Panc1 (cell line): ENCODE measurements at regions not wholly inside any gene's neighbourhood (a gene's known extent, or its start where the extent isn't known, plus 50 kb on each side); places are given as distances from the start of the nearest gene placed in this dataset.

Experiments used
- ATAC-seq: fragments of 200-7000 bp; cut with Tn5 transposase; 2 replicates; pipeline ENCODE4 v1.9.1; 2020; ENCODE audit warnings: mild to moderate bottlenecking, moderate library complexity
- BruUV-seq: library from RNA; stranded (reverse); fragments of 400-500 nt; replicated peaks from 2 replicates; lab custom pipeline; 2021; lab: Mats Ljungman, UMichigan
- CTCF ChIA-PET: fragments of 300-600 bp; sonication (Branson Sonifier 250); formaldehyde crosslinking; loops from one replicate; lab custom pipeline; 2022; ENCODE audit warnings: antibody characterized with exemption; lab: Charles Lee
- POLR2A ChIA-PET: fragments of 300-600 bp; sonication (Branson Sonifier 250); formaldehyde crosslinking; loops from one replicate; lab custom pipeline; 2022; ENCODE audit warnings: antibody characterized with exemption; lab: Charles Lee
- DNase-seq: peaks from one replicate; pipeline ENCODE4 v3.0.0-alpha.2; 2010; ENCODE audit warnings: low read depth, low spot score
- H3K27ac ChIP-seq: 2 replicates; pipeline ENCODE4 v1.5.1; 2011; ENCODE audit warnings: mild to moderate bottlenecking, low read length, inconsistent platforms
- H3K27me3 ChIP-seq: fragments of 200-500 bp; sonication (Bioruptor generic); 2 replicates; pipeline ENCODE4 v1.6.0; 2014; ENCODE audit warnings: low read length, inconsistent platforms; ENCODE audit not compliant: control insufficient read depth, insufficient read depth
- H3K36me3 ChIP-seq: fragments of 200-500 bp; sonication (Bioruptor generic); 2 replicates; pipeline ENCODE4 v1.5.1; 2014; ENCODE audit warnings: inconsistent platforms, mild to moderate bottlenecking, low read length, moderate library complexity; ENCODE audit not compliant: control insufficient read depth, insufficient read depth
- H3K4me1 ChIP-seq: 2 replicates; pipeline ENCODE4 v1.5.1; 2011; ENCODE audit warnings: inconsistent platforms, mild to moderate bottlenecking, low read length, moderate library complexity; ENCODE audit not compliant: control insufficient read depth, insufficient read depth
- H3K4me3 ChIP-seq, 2 experiments: 2 replicates each; pipeline ENCODE4 v1.5.1; 2011 to 2012; ENCODE audit warnings: low read depth in 2 of 2, low read length in 2 of 2, mild to moderate bottlenecking in 2 of 2, inconsistent platforms in 1 of 2, moderate library complexity in 1 of 2
- H3K9me3 ChIP-seq: fragments of 200-500 bp; sonication (Bioruptor generic); 2 replicates; pipeline ENCODE4 v1.5.1; 2014; ENCODE audit warnings: low read depth, mild to moderate bottlenecking, inconsistent platforms, low read length, moderate library complexity; ENCODE audit not compliant: control insufficient read depth, insufficient read depth
- CTCF ChIP-seq: fragments of 450-650 bp; IDR thresholded peaks from 2 replicates; pipeline ENCODE4 v1.5.1; 2017; ENCODE audit warnings: mild to moderate bottlenecking
- POLR2AphosphoS5 ChIP-seq: IDR thresholded peaks from 2 replicates; pipeline ENCODE4 v1.6.1; 2012; ENCODE audit warnings: mild to moderate bottlenecking, low read depth, low read length, moderate library complexity
- SIN3A ChIP-seq: IDR thresholded peaks from 2 replicates; pipeline ENCODE4 v1.6.1; 2012; ENCODE audit warnings: low read depth, mild to moderate bottlenecking, low read length, moderate library complexity, borderline replicate concordance; ENCODE audit not compliant: insufficient read depth
- TCF7L2 ChIP-seq: IDR thresholded peaks from 2 replicates; pipeline ENCODE4 v1.6.1; 2011; ENCODE audit warnings: mild to moderate bottlenecking, low read depth, low read length, inconsistent platforms
- in situ Hi-C: cut with HindIII; loops from 2 replicates; pipeline ENCODE4 v1.10.0; 2016; ENCODE audit warnings: low sequenced_read_pairs, low pct_unique_long_range_greater_than_20kb
- intact Hi-C: fragments of 100-400 bp; cut with micrococcal nuclease; formaldehyde crosslinking; loops from one replicate; pipeline ENCODE4 v1.10.0; 2022; ENCODE audit not compliant: unreplicated experiment
- TF ChIP-seq, protein P1 (sequence below), 2 experiments: IDR thresholded peaks; 2 replicates each; pipeline ENCODE4 v1.6.1; 2011 to 2012; ENCODE audit warnings: low read depth in 2 of 2, control low read depth in 1 of 2, low read length in 1 of 2, mild to moderate bottlenecking in 1 of 2, moderate library complexity in 1 of 2; ENCODE audit not compliant: insufficient read depth in 1 of 2

- ChIA-PET CTCF (no interaction called here), POLR2A (no interaction called here)
- ATAC-seq (no peak), DNase-seq (no peak)
- in situ Hi-C loops (no loop called here), intact Hi-C loops (no loop called here)
- H3K36me3 ChIP-seq, result no peaks in the 10 kb centered on the region
- H3K9me3 ChIP-seq, result no peaks in the 10 kb centered on the region
- no peak overlapping the region for H3K27ac ChIP-seq
- H3K4me1 ChIP-seq, result no peaks in the 10 kb centered on the region
- TF ChIP-seq SIN3A (no peak), CTCF (no peak), TCF7L2 (no peak), POLR2AphosphoS5 (no peak)
- TF ChIP-seq, protein P1, sequence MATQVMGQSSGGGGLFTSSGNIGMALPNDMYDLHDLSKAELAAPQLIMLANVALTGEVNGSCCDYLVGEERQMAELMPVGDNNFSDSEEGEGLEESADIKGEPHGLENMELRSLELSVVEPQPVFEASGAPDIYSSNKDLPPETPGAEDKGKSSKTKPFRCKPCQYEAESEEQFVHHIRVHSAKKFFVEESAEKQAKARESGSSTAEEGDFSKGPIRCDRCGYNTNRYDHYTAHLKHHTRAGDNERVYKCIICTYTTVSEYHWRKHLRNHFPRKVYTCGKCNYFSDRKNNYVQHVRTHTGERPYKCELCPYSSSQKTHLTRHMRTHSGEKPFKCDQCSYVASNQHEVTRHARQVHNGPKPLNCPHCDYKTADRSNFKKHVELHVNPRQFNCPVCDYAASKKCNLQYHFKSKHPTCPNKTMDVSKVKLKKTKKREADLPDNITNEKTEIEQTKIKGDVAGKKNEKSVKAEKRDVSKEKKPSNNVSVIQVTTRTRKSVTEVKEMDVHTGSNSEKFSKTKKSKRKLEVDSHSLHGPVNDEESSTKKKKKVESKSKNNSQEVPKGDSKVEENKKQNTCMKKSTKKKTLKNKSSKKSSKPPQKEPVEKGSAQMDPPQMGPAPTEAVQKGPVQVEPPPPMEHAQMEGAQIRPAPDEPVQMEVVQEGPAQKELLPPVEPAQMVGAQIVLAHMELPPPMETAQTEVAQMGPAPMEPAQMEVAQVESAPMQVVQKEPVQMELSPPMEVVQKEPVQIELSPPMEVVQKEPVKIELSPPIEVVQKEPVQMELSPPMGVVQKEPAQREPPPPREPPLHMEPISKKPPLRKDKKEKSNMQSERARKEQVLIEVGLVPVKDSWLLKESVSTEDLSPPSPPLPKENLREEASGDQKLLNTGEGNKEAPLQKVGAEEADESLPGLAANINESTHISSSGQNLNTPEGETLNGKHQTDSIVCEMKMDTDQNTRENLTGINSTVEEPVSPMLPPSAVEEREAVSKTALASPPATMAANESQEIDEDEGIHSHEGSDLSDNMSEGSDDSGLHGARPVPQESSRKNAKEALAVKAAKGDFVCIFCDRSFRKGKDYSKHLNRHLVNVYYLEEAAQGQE (IDR thresholded peaks at IDR 0.05; ENCODE audit: insufficient read depth in 1 of 2, low read depth in 2 of 2, low read length in 1 of 2), result no peak
- no TSS peak for BruUV-seq
- no peak overlapping the region for H3K4me3 ChIP-seq
- H3K27me3 ChIP-seq, result no peaks in the 10 kb centered on the region
Measured at GRCh38 chr3:116963802-116964201, 254.2 kb downstream of the TUSC7 start.

GRCh38 chr3:116966649-116967048 lies 257.1 kb downstream of the TUSC7 start:
- Histone ChIP-seq H3K27me3 (no peaks in the 10 kb centered on the region), H3K4me3 (no peak overlapping the region), H3K36me3 (no peaks in the 10 kb centered on the region), H3K27ac (no peak overlapping the region), H3K9me3 (no peaks in the 10 kb centered on the region), H3K4me1 (no peaks in the 10 kb centered on the region)
- TF ChIP-seq, protein P1 (IDR thresholded peaks at IDR 0.05; ENCODE audit: insufficient read depth in 1 of 2, low read depth in 2 of 2, low read length in 1 of 2), result no peak
- TF ChIP-seq SIN3A, result no peak
- TF ChIP-seq POLR2AphosphoS5, result no peak
- no peak for TF ChIP-seq TCF7L2
- TF ChIP-seq CTCF, result no peak
- POLR2A ChIA-PET, result no interaction called here
- DNase-seq (no peak), ATAC-seq (no peak)
- intact Hi-C loops (no loop called here), in situ Hi-C loops (no loop called here)
- CTCF ChIA-PET, result no interaction called here
- BruUV-seq, result no TSS peak
